T-cell (primary cell): ENCODE measurements at regions not wholly inside any gene's neighbourhood (a gene's known extent, or its start where the extent isn't known, plus 50 kb on each side); places are given as distances from the start of the nearest gene placed in this dataset.

Experiments used
- ATAC-seq, 4 experiments: fragments of 200-7000 bp in 3 of 4; fragments of 150-1000 bp in 1 of 4; cut with Tn5 transposase; replicated peaks in 1 of 4; 1 replicate in 3 of 4; 2 replicates in 1 of 4; pipeline ENCODE4 v1.10.0; 2021; ENCODE audit warnings: moderate library complexity in 3 of 4, mild to moderate bottlenecking in 2 of 4, moderate number of reproducible peaks in 1 of 4
- CTCF ChIA-PET, 2 donors: fragments of 300-600 bp; sonication (Branson Sonifier 250); formaldehyde crosslinking; loops; one replicate each; lab custom pipeline; 2022; ENCODE audit warnings: antibody characterized with exemption in 2 of 2; lab: Charles Lee
- POLR2A ChIA-PET, 2 donors: fragments of 300-600 bp; sonication (Branson Sonifier 250); formaldehyde crosslinking; loops; one replicate each; lab custom pipeline; 2022; ENCODE audit warnings: antibody characterized with exemption in 2 of 2; lab: Charles Lee
- DNase-seq, 35 experiments: peaks; one replicate each; pipeline versions ENCODE4 v3.0.0 to v3.0.0-alpha.2; 2013 to 2023
- H3K27ac ChIP-seq: one replicate; pipeline ENCODE4 v1.5.1; 2013; ENCODE audit warnings: low read length
- H3K27me3 ChIP-seq, 2 experiments: replicated peaks in 1 of 2; 1 replicate in 1 of 2; 2 replicates in 1 of 2; pipeline versions ENCODE4 v1.6.1 to v1.7.0; 2013; ENCODE audit warnings: low read length in 1 of 2, mixed read lengths in 1 of 2; ENCODE audit not compliant: control insufficient read depth in 2 of 2, insufficient read depth in 2 of 2; ENCODE audit errors: extremely low read depth in 1 of 2
- H3K36me3 ChIP-seq, 2 donors: 1 replicate in 1 of 2; 2 replicates in 1 of 2; pipeline versions ENCODE4 v1.6.1 to v1.7.0; 2013; ENCODE audit warnings: low read length in 1 of 2; ENCODE audit not compliant: control insufficient read depth in 2 of 2, insufficient read depth in 1 of 2; ENCODE audit errors: extremely low read depth in 1 of 2
- H3K4me1 ChIP-seq, 2 experiments: 1 replicate in 1 of 2; 2 replicates in 1 of 2; pipeline versions ENCODE4 v1.6.1 to v1.7.0; 2013; ENCODE audit warnings: low read length in 2 of 2, mixed read lengths in 1 of 2; ENCODE audit not compliant: insufficient read depth in 2 of 2, control insufficient read depth in 1 of 2; ENCODE audit errors: extremely low read depth in 1 of 2
- H3K4me3 ChIP-seq, 2 donors: 1 replicate in 1 of 2; 2 replicates in 1 of 2; pipeline versions ENCODE4 v1.5.1 to v1.7.0; 2013; ENCODE audit warnings: mild to moderate bottlenecking in 2 of 2, low read length in 1 of 2, moderate library complexity in 1 of 2; ENCODE audit not compliant: control insufficient read depth in 1 of 2; ENCODE audit errors: extremely low read depth in 1 of 2
- H3K9me3 ChIP-seq: 2 replicates; pipeline ENCODE4 v1.7.0; 2013
- H3K27ac Mint-ChIP-seq, 2 donors: one replicate each; pipeline ENCODE4 v1.8.0; 2020 to 2021; ENCODE audit warnings: mild to moderate bottlenecking in 2 of 2, mixed read lengths in 2 of 2
- H3K27me3 Mint-ChIP-seq, 2 donors: one replicate each; pipeline ENCODE4 v1.8.0; 2021 to 2022; ENCODE audit warnings: mixed read lengths in 2 of 2
- H3K36me3 Mint-ChIP-seq: one replicate; pipeline ENCODE4 v1.8.0; 2021; ENCODE audit warnings: mixed read lengths
- H3K4me1 Mint-ChIP-seq, 3 donors: one replicate each; pipeline ENCODE4 v1.8.0; 2020 to 2022; ENCODE audit warnings: mixed read lengths in 3 of 3, mild to moderate bottlenecking in 1 of 3
- H3K4me3 Mint-ChIP-seq, 3 donors: one replicate each; pipeline ENCODE4 v1.8.0; 2020 to 2022; ENCODE audit warnings: mild to moderate bottlenecking in 3 of 3, mixed read lengths in 3 of 3, moderate library complexity in 3 of 3
- H3K9me3 Mint-ChIP-seq, 3 donors: one replicate each; pipeline ENCODE4 v1.8.0; 2020 to 2022; ENCODE audit warnings: mixed read lengths in 3 of 3
- WGBS: methylation state at CpG from one replicate; pipeline ENCODE4 v1.1.5; 2013; ENCODE audit warnings: missing lambda C conversion rate; ENCODE audit not compliant: insufficient coverage; 5-methylcytosine and 5-hydroxymethylcytosine counted together

DNA sequence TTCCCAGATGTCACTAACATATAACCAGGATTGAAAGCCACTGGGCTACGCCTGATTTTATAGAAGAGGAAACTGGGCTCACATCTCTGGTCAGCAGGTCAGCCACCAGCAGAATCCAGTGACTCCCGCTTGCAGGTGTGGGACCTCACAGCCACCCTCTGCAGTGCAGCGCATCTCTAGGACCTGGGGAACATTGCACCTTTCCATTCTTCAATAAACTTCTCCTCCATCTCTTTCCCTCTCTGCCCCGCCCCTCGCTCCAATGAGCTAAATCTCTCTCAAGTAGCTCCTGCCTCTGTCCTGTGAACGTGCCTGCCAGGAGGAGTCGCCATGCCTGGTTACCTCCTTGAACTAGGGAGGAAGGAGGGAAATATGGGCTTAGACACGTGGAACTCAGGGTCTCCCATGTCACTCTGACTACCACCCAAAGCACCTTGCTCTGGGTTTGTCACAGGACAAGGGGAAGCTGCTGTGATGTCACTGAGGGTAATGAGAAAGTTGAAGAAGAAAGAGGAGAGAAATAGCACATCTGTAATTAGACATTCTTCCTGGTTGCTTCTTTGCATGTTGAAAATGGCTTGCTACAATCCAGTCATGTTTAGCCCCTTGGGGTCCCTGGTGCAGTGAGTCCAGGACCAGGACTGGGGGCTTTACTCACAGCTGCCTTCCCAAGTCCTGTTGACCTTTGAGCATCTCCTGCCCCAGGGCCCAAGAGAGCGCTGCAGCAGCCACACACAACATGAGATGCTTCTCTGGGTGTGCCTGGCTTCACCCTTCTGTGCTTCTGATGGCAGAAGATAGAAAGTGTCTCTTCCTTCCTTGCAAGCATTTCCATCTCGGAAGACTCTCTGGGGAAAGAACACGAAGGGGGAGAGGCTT is 469.4 kb downstream of the PREX1 start:
- no peak overlapping the region for H3K4me3 ChIP-seq
- H3K27ac ChIP-seq: no peak overlapping the region

DNA sequence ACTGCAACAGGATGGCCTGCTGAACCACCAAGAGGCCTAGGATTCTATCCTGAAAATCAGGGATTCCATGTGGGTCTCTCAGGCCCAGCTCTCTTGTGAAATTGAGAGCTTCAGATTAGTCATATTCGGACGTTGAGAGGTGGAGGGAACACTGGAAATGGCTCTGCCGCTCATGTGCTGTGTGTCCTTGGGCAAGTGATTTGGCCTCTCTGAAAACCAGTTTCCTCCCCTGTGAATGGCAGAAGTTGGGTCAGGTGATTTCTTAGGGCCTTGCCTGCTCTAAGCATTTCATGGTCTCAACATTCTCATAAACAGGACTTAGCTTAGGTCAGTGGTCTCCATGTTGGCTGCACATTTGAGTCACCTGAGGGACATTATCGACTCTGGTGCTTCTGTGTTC is 470.1 kb downstream of the PREX1 start:
- CTCF ChIA-PET: no interaction called here
- H3K36me3 Mint-ChIP-seq: no peaks in the 10 kb centered on the region

More for the DNA sequence above, 469.4 kb downstream of the PREX1 start:
- CTCF ChIA-PET: no interaction called here
- Mint-ChIP-seq H3K27ac (no peak overlapping the region), H3K4me3 (no peak overlapping the region), H3K27me3 (peaks cover 3 to 19% of the 10 kb centered on the region in 2 donors), H3K36me3 (no peaks in the 10 kb centered on the region), H3K9me3 (peaks cover 0 to 6% (median 5%) of the 10 kb centered on the region in 3 donors), H3K4me1 (peaks cover 0 to 3% (median 0%) of the 10 kb centered on the region in 3 donors)
- DNase-seq (no peak), ATAC-seq (no peak)
- POLR2A ChIA-PET: no interaction called here
- no peaks in the 10 kb centered on the region for H3K36me3 ChIP-seq
- H3K9me3 ChIP-seq: no peaks in the 10 kb centered on the region
- peaks cover 0 to 2% of the 10 kb centered on the region in 2 experiments for H3K4me1 ChIP-seq
- WGBS: 78% methylated on average over 1 of the region's 11 CpGs
- H3K27me3 ChIP-seq: peaks cover 0 to 11% of the 10 kb centered on the region in 2 experiments

DNA sequence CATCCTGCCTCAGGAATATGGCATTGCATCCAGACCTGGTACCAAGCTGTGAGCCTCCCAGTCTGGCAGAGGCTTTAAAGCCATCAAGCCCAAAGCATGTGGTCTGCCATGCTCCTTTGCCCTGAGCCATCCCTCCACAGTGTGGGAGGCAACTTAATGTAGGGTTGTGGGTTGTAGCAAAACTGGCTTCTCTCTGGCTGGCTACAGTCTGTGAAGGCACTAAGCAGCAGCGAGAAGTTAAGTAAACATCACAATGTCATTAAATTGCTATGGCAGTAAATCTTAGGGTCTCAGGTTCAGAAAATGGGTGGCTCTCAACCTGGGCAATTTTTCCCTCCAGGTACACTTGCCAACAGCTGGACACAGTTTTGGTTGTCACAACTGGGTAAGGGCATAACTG is 472.9 kb downstream of the PREX1 start:
- DNase-seq: no peak
- H3K9me3 Mint-ChIP-seq: peaks cover 0 to 6% (median 5%) of the 10 kb centered on the region in 3 donors
- 100% methylated on average over 1 of the region's 1 CpG for WGBS
- H3K4me3 Mint-ChIP-seq: no peak overlapping the region
- ChIA-PET CTCF (no interaction called here), POLR2A (no interaction called here)
- no peak for ATAC-seq
- H3K9me3 ChIP-seq: no peaks in the 10 kb centered on the region
- H3K36me3 Mint-ChIP-seq: no peaks in the 10 kb centered on the region
- no peaks in the 10 kb centered on the region for H3K36me3 ChIP-seq
- peaks cover 0 to 3% (median 0%) of the 10 kb centered on the region in 3 donors for H3K4me1 Mint-ChIP-seq
- no peak overlapping the region for H3K4me3 ChIP-seq
- H3K27ac ChIP-seq: no peak overlapping the region
- H3K27ac Mint-ChIP-seq: no peak overlapping the region
- peaks cover 3 to 14% of the 10 kb centered on the region in 2 donors for H3K27me3 Mint-ChIP-seq
- H3K4me1 ChIP-seq: no peaks in the 10 kb centered on the region
- H3K27me3 ChIP-seq: peaks cover 0 to 16% of the 10 kb centered on the region in 2 experiments

More for the DNA sequence above, 470.1 kb downstream of the PREX1 start:
- ATAC-seq (no peak), DNase-seq (no peak)
- no peak overlapping the region for H3K27ac ChIP-seq
- Mint-ChIP-seq H3K4me1 (peaks cover 0 to 3% (median 0%) of the 10 kb centered on the region in 3 donors), H3K27me3 (peaks cover 3 to 20% of the 10 kb centered on the region in 2 donors), H3K4me3 (no peak overlapping the region), H3K9me3 (peaks cover 0 to 6% (median 5%) of the 10 kb centered on the region in 3 donors), H3K27ac (no peak overlapping the region)
- POLR2A ChIA-PET: no interaction called here
- H3K4me1 ChIP-seq: peaks cover 0 to 2% of the 10 kb centered on the region in 2 experiments
- H3K9me3 ChIP-seq: no peaks in the 10 kb centered on the region
- H3K4me3 ChIP-seq: no peak overlapping the region
- WGBS: 92% methylated on average over 2 of the region's 4 CpGs
- no peaks in the 10 kb centered on the region for H3K36me3 ChIP-seq
- peaks cover 0 to 11% of the 10 kb centered on the region in 2 experiments for H3K27me3 ChIP-seq

DNA sequence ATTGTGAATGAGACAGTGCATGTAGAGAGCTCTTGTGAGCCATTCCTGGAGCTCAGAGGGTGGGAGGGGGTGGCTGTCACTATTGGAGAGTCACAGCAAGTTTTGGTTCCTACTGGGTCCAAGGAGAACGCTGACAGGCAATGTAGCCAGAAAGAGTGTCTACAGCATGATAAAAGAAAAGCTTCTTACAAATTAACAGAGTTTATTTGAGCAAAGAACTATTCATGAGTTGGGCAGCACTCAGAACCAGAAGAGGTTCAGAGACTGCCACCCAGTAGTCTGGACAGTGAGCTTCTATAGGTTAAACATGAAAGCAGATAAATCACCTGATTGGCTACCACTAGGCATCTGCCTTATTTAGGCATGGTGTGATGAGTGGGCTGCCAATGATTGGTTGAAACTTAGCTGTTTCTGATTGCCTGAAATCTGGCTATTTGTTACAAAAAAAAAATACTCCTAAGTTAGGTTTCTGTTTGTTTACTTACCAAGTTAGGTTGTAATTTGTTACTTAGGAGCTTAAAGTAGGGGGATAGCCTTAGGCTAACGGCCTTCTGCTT is 473.4 kb downstream of the PREX1 start:
- no peak for DNase-seq
- peaks cover 0 to 3% (median 0%) of the 10 kb centered on the region in 3 donors for H3K4me1 Mint-ChIP-seq
- H3K27me3 Mint-ChIP-seq: peaks cover 3 to 15% of the 10 kb centered on the region in 2 donors
- H3K4me3 Mint-ChIP-seq: no peak overlapping the region
- no peak overlapping the region for H3K27ac ChIP-seq
- no peak overlapping the region for H3K27ac Mint-ChIP-seq
- no peak for ATAC-seq
- no peaks in the 10 kb centered on the region for H3K4me1 ChIP-seq
- CTCF ChIA-PET: no interaction called here
- no peaks in the 10 kb centered on the region for H3K36me3 Mint-ChIP-seq
- POLR2A ChIA-PET: no interaction called here
- H3K9me3 Mint-ChIP-seq: peaks cover 0 to 6% (median 5%) of the 10 kb centered on the region in 3 donors
- no peak overlapping the region for H3K4me3 ChIP-seq
- no peaks in the 10 kb centered on the region for H3K36me3 ChIP-seq
- peaks cover 0 to 12% of the 10 kb centered on the region in 2 experiments for H3K27me3 ChIP-seq
- no CpG with 5 or more reads among the region's 2 CpGs for WGBS
- H3K9me3 ChIP-seq: no peaks in the 10 kb centered on the region

DNA sequence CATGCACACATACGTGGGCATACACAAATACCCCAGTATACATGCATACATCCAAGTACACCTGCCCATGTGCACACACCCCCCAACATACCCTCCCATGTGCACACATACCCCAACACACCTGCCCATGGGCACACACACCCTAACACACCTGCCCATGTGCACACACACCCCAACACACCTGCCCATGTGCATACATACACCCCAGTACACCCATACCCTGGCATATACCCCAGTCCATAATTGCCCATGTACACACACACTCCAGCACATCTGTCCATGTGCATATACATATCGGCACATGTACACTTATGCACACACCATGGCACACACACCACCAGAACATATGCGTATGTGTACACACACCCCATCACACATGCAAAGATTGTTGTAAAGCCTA is 475.2 kb downstream of the PREX1 start:
- H3K27ac Mint-ChIP-seq: no peak overlapping the region
- Histone ChIP-seq H3K9me3 (no peaks in the 10 kb centered on the region), H3K36me3 (no peaks in the 10 kb centered on the region), H3K27me3 (peaks cover 0 to 11% of the 10 kb centered on the region in 2 experiments), H3K27ac (no peak overlapping the region), H3K4me3 (no peak overlapping the region), H3K4me1 (no peaks in the 10 kb centered on the region)
- no peak for DNase-seq
- WGBS: 81% methylated on average over 3 of the region's 3 CpGs
- peaks cover 0 to 6% (median 5%) of the 10 kb centered on the region in 3 donors for H3K9me3 Mint-ChIP-seq
- ATAC-seq: no peak
- ChIA-PET CTCF (no interaction called here), POLR2A (no interaction called here)
- no peaks in the 10 kb centered on the region for H3K36me3 Mint-ChIP-seq
- H3K4me1 Mint-ChIP-seq: no peaks in the 10 kb centered on the region
- peaks cover 0 to 19% of the 10 kb centered on the region in 2 donors for H3K27me3 Mint-ChIP-seq
- no peak overlapping the region for H3K4me3 Mint-ChIP-seq

DNA sequence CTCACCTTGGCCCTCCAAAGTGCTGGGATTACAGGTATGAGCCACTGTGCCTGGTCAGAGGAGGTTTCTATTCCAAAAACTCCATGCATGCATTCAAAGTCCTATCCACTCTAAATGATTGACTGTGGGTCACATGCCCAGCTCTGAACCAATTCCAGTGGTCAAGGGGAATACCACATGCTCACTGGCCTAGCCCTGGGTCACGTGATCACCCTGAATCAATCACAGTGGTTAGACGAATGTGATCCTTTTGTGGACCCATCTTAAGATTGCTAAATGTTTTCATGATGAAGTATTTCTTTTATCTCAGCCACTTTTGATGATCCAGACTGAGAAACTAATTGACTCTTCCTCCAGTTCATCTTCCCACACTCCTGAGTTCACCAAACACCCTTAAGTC is 475.8 kb downstream of the PREX1 start:
- Mint-ChIP-seq H3K27me3 (peaks cover 0 to 17% of the 10 kb centered on the region in 2 donors), H3K36me3 (no peaks in the 10 kb centered on the region), H3K4me1 (no peaks in the 10 kb centered on the region), H3K9me3 (peaks cover 0 to 6% (median 5%) of the 10 kb centered on the region in 3 donors), H3K27ac (no peak overlapping the region), H3K4me3 (no peak overlapping the region)
- ChIA-PET CTCF (no interaction called here), POLR2A (no interaction called here)
- WGBS: no CpG with 5 or more reads among the region's 2 CpGs
- no peak overlapping the region for H3K27ac ChIP-seq
- no peak for ATAC-seq
- no peak for DNase-seq
- H3K4me1 ChIP-seq: no peaks in the 10 kb centered on the region
- H3K4me3 ChIP-seq: no peak overlapping the region
- no peaks in the 10 kb centered on the region for H3K36me3 ChIP-seq
- H3K9me3 ChIP-seq: no peaks in the 10 kb centered on the region
- H3K27me3 ChIP-seq: peaks cover 0 to 11% of the 10 kb centered on the region in 2 experiments
